ENCODE measurements at regions not wholly inside any gene's neighbourhood (a gene's known extent, or its start where the extent isn't known, plus 50 kb on each side); places are given as distances from the start of the nearest gene placed in this dataset.
"Not testable (repeated sequence)": the region's sequence is repeated elsewhere in the genome, so short reads cannot be mapped to it uniquely, and the experiment has no call there.

- DNase-seq (ENCODE audit: low read depth), result not testable (repeated sequence)
Measured at GRCh38 chr12:54799966-54800365, 54.4 kb upstream of the MUCL1 start.

DNA sequence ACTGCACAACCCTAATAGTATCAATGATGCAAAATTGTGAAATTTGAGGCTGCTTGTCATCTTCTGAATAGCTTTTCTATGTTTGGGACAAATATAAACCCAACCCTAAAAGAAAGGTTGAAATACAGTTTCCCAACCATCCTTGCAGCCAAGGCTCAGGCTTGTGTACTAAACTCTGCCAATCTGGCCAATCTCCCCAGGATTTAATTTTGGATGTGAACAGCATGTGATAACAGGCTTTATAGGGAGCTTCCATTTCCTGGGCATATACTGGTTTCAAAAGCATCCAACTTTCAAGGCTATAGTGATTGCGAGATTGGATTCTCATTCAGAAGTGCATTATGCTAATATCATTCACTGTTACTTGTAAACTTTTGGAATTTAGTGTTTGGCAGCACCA lies 55.7 kb upstream of the MUCL1 start:
- DNase-seq (ENCODE audit: low read depth), result no peak

GRCh38 chr12:54796991-54797390 lies 57.3 kb upstream of the MUCL1 start:
- DNase-seq (ENCODE audit: low read depth), result no peak

GRCh38 chr12:54795644-54796043 lies 58.7 kb upstream of the MUCL1 start:
- DNase-seq (ENCODE audit: low read depth), result no peak

DNA sequence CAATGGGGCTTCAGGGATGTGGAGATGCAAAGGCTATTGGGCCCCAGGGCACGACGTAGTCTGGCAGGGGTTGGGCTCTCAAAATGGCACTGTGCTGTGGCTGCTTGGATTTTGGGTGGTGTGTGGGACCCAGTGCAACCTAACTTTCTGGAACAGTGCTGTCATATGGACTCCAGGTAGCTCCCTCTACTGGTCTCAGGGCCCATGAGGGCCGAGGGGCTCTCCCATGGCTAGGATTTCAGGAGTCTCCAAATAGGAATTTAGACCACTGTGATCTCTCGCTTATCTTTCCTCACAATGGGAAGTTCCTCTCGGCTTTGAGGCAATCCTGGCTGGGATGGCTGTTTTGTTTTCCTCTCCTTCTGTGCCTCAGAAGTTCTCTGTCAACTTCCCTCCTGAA lies 68.2 kb upstream of the MUCL1 start:
- DNase-seq (ENCODE audit: low read depth), result no peak

DNA sequence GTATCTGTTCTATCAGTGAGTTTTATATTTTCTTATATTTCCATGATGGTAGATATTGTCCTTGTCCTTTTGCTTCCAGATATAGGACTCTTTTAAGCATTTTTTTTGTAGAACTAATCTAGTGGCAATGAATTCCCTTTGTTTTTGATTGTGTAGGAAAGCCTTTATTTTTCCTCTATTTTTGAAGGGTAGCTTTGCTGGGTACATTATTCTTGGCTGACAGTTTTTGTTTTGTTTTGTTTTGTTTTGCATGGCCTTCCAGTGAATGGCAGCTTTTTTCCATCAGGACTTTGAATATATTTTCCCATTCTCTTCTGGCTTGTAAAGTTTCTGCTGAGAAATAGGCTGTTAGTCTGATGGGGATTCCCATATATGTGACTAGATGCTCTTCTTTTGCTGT lies 70.2 kb upstream of the MUCL1 start:
- DNase-seq (ENCODE audit: low read depth), result no peak

GRCh38 chr12:54777031-54777430 lies 77.3 kb upstream of the MUCL1 start:
- DNase-seq (ENCODE audit: low read depth), result not testable (repeated sequence)

GRCh38 chr12:54773593-54773992 lies 80.7 kb upstream of the MUCL1 start:
- DNase-seq (ENCODE audit: low read depth), result no peak

GRCh38 chr12:54765652-54766051 lies 88.7 kb upstream of the MUCL1 start:
- no peak for DNase-seq (ENCODE audit: low read depth)

- DNase-seq (ENCODE audit: low read depth), result no peak
Measured at GRCh38 chr12:54762390-54762789, 91.9 kb upstream of the MUCL1 start.

- DNase-seq (ENCODE audit: low read depth), result peak; percentile 1
Measured at GRCh38 chr12:54759751-54760150, 94.6 kb upstream of the MUCL1 start.

DNA sequence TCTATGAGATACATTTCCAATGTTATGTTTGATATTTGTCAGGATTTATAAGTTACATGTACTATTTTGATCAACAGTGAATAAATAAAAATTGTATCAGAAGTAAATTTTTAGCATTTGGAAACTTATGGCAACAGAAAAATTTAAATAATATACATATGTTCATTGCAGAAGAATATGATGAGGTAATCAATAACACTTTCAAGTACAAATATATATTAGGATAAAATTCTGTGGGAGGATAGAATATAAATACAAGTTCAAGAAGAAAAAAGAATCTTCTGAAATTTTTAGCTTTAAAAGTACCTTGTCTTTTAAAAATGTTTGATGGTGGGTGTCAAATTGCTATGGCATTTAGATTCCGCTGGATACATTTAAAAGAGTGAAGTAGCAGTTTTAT lies 102.8 kb upstream of the MUCL1 start:
- DNase-seq (ENCODE audit: low read depth), result no peak

GRCh38 chr12:54749191-54749818 lies 101.1 kb upstream of the DCD start:
- DNase-seq (ENCODE audit: low read depth), result peak; percentile 3

DNA sequence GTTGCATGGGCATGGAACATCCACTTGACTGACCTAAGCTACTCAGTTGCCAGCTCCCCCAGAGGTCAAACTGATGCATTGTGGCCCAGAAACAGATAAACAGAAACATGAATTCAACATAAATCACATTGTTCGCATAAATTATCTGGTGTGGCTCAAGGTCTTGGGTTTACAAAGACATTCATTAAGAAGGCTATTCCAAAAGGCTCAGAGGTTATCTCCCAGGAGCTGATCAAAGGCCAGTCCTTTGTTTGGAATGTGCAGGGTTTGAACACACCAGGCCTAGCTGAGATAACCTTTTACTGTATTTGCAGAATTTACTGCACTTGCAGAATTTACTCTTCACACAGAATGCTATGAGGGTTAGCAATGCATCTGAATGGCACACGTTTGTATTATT lies 96.4 kb upstream of the DCD start:
- DNase-seq (ENCODE audit: low read depth), result no peak

DNA sequence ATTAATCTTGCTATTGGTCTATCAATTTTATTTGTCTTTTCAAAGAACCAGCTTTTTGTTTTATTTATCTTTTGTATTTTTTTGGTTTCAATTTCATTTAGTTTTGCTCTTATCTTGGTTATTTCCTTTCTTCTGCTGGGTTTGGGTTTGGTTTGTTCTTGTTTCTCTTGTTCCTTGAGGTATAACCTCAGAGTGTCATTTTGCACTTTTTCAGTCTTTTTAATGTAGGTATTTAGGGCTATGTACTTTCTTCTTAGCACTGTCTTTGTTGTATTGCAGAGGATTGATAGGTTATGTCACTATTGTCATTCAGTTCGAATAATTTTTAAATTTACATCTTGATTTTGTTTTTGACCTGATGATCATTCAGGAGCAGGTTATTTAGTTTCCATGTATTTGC lies 92.7 kb upstream of the DCD start:
- DNase-seq (ENCODE audit: low read depth), result no peak

GRCh38 chr12:54736549-54736948 lies 88.4 kb upstream of the DCD start:
- no peak for DNase-seq (ENCODE audit: low read depth)

GRCh38 chr12:54734196-54734950 lies 86.2 kb upstream of the DCD start:
- DNase-seq (ENCODE audit: low read depth), result no peak

GRCh38 chr12:54725233-54725843 lies 77.2 kb upstream of the DCD start:
- no peak for DNase-seq (ENCODE audit: low read depth)

DNA sequence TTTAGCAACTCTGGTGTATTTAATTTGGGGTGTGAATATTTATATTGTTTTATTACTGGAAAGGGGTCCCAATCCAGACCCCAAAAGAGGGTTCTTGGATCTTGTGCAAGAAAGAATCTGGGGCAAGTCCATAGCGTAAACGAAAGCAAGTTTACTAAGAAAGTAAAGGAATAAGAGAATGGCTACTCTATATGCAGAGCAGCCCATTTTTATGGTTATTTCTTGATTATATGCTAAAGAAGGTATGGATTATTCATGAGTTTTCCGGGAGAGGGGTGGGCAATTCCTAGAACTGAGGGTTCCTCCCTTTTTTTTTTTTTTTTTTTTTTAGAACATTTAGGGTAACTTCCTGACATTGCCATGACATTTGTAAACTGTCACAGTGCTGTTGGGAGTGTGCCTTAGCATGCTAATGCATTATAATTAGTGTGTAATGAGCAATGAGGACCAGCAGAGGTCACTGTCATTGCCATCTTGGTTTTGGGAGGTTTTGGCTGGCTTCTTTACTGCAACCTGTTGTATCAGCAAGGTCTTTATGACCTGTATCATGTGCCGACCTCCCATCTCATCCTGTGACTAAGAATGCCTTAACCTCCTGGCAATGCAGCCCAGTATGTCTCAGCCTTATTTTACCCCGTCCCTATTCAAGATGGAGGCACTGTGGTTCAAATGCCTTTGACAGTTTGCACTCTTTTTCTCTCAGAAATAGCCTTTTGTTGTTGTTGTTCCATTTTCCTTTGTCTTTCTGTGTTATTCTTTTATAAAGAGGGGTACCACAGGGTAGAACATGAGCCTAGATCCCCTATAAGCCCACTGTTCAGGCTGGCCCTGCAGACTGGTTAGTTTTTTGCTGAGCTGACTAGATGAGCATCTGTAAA lies 75.5 kb upstream of the DCD start:
- no peak for DNase-seq (ENCODE audit: low read depth)

GRCh38 chr12:54721312-54721711 lies 73.1 kb upstream of the DCD start:
- DNase-seq (ENCODE audit: low read depth), result no peak

GRCh38 chr12:54719691-54720090 lies 71.5 kb upstream of the DCD start:
- DNase-seq (ENCODE audit: low read depth), result no peak

DNA sequence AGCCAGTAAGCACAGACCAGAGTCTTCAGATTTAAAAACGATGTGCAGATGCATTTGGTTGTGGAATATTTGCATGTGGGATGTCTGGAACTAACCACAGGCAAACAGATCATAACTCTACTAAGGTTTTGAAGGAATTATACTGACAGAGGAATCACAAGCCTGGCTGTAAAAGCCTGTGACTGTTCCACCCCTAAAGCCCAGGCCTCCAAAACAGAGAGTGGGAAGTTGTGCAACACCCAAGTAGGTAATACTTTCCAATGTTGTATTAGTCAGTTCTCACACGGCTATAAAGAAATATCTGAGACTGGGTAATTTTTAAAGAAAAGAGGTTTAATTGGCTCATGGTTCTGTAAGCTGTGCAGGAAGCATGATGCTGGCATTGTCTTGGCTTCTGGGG lies 68.1 kb upstream of the DCD start:
- no peak for DNase-seq (ENCODE audit: low read depth)

- not testable (repeated sequence) for DNase-seq (ENCODE audit: low read depth)
Measured at GRCh38 chr12:54713876-54714275, 65.7 kb upstream of the DCD start.
